IMR-90 (cell line): ENCODE measurements at regions not wholly inside any gene's neighbourhood (a gene's known extent, or its start where the extent isn't known, plus 50 kb on each side); places are given as distances from the start of the nearest gene placed in this dataset.

Experiments used
- ATAC-seq: fragments of 200-7000 bp; cut with Tn5 transposase; 2 replicates; pipeline ENCODE4 v1.9.1; 2020; ENCODE audit warnings: low read depth, mild to moderate bottlenecking, moderate library complexity
- BruUV-seq: library from RNA; stranded (reverse); fragments of 400-500 nt; replicated peaks from 2 replicates; lab custom pipeline; 2021; lab: Mats Ljungman, UMichigan
- CTCF ChIA-PET: fragments of 300-600 bp; formaldehyde crosslinking; extraction: SDS; loops from one replicate; lab custom pipeline; 2021; ENCODE audit warnings: antibody characterized with exemption; lab: Yijun Ruan, JAX
- POLR2A ChIA-PET: fragments of 300-600 bp; sonication (Branson Sonifier 250); formaldehyde crosslinking; loops from one replicate; lab custom pipeline; 2022; ENCODE audit warnings: antibody characterized with exemption; ENCODE audit not compliant: unreplicated experiment; lab: Charles Lee
- DNase-seq: peaks from one replicate; pipeline ENCODE4 v3.0.0; 2013
- H2AFZ ChIP-seq: replicated peaks from 2 replicates; pipeline ENCODE3; 2013; ENCODE audit warnings: low read length, mild to moderate bottlenecking; ENCODE audit not compliant: poor library complexity
- H2AK5ac ChIP-seq: 2 replicates; pipeline ENCODE4 v1.6.1; 2013; ENCODE audit warnings: low read depth, low read length, inconsistent platforms
- H2AK9ac ChIP-seq: replicated peaks from 2 replicates; pipeline ENCODE3; 2013; ENCODE audit warnings: mild to moderate bottlenecking, low read depth, low read length, moderate library complexity; ENCODE audit not compliant: poor library complexity
- H2BK120ac ChIP-seq: 2 replicates; pipeline ENCODE4 v1.6.1; 2013; ENCODE audit warnings: low read depth, low read length, inconsistent platforms
- H2BK15ac ChIP-seq: 3 replicates; pipeline ENCODE4 v1.6.1; 2013; ENCODE audit warnings: low read depth, low read length, inconsistent platforms
- H2BK20ac ChIP-seq: 2 replicates; pipeline ENCODE4 v1.6.1; 2013; ENCODE audit warnings: low read depth, mild to moderate bottlenecking, inconsistent platforms, low read length, moderate library complexity
- H2BK5ac ChIP-seq: 2 replicates; pipeline ENCODE4 v1.6.1; 2013; ENCODE audit warnings: mild to moderate bottlenecking, low read depth, low read length, inconsistent platforms; ENCODE audit not compliant: poor library complexity, severe bottlenecking
- H3K14ac ChIP-seq: replicated peaks from 2 replicates; pipeline ENCODE4 v1.6.1; 2013; ENCODE audit warnings: low read depth, low read length, inconsistent platforms
- H3K18ac ChIP-seq: 2 replicates; pipeline ENCODE4 v1.6.1; 2013; ENCODE audit warnings: low read depth, low read length, control low read depth
- H3K23ac ChIP-seq: 2 replicates; pipeline ENCODE4 v1.6.1; 2013; ENCODE audit warnings: low read depth, low read length, inconsistent platforms
- H3K27ac ChIP-seq: 2 replicates; pipeline ENCODE4 v1.5.1; 2013; ENCODE audit warnings: mild to moderate bottlenecking, control low read depth, low read length; ENCODE audit not compliant: insufficient read depth
- H3K27me3 ChIP-seq: 2 replicates; pipeline ENCODE4 v1.6.1; 2013; ENCODE audit warnings: low read length; ENCODE audit not compliant: control insufficient read depth, insufficient read depth
- H3K36me3 ChIP-seq: 2 replicates; pipeline ENCODE4 v1.6.1; 2013; ENCODE audit warnings: low read length, mixed read lengths; ENCODE audit not compliant: control insufficient read depth, insufficient read depth
- H3K4ac ChIP-seq: 2 replicates; pipeline ENCODE4 v1.6.1; 2013; ENCODE audit warnings: low read depth, low read length, inconsistent platforms
- H3K4me1 ChIP-seq: 2 replicates; pipeline ENCODE4 v1.6.1; 2013; ENCODE audit warnings: low read length, mixed read lengths; ENCODE audit not compliant: control insufficient read depth, insufficient read depth
- H3K4me2 ChIP-seq: 2 replicates; pipeline ENCODE4 v1.6.1; 2013; ENCODE audit warnings: low read depth, mild to moderate bottlenecking, control low read depth, low read length, moderate library complexity
- H3K4me3 ChIP-seq: 2 replicates; pipeline ENCODE4 v1.5.1; 2013; ENCODE audit warnings: low read depth, mild to moderate bottlenecking, control low read depth, low read length, moderate library complexity; ENCODE audit not compliant: insufficient read depth
- H3K56ac ChIP-seq: 2 replicates; pipeline ENCODE4 v1.6.1; 2013; ENCODE audit warnings: low read length, inconsistent platforms; ENCODE audit not compliant: insufficient read depth; ENCODE audit errors: extremely low read depth
- H3K79me1 ChIP-seq, 2 experiments: 2 replicates each; pipeline ENCODE4 v1.6.1; 2013; ENCODE audit warnings: low read length in 2 of 2, inconsistent platforms in 1 of 2, low read depth in 1 of 2
- H3K9ac ChIP-seq: 2 replicates; pipeline ENCODE4 v1.6.1; 2013; ENCODE audit warnings: low read depth, low read length, control low read depth
- H3K9me1 ChIP-seq: 2 replicates; pipeline ENCODE4 v1.6.1; 2013; ENCODE audit warnings: low read length, inconsistent platforms; ENCODE audit not compliant: insufficient read depth
- H3K9me3 ChIP-seq: 2 replicates; pipeline ENCODE4 v1.6.1; 2013; ENCODE audit warnings: low read length; ENCODE audit not compliant: control insufficient read depth, insufficient read depth
- H4K20me1 ChIP-seq: 2 replicates; pipeline ENCODE4 v1.6.1; 2013; ENCODE audit warnings: low read length, inconsistent platforms; ENCODE audit not compliant: insufficient read depth
- H4K5ac ChIP-seq: 2 replicates; pipeline ENCODE4 v1.6.1; 2013; ENCODE audit warnings: mild to moderate bottlenecking, low read depth, low read length, control low read depth
- H4K8ac ChIP-seq, 2 experiments: 2 replicates each; pipeline ENCODE4 v1.6.1; 2013; ENCODE audit warnings: low read depth in 2 of 2, low read length in 2 of 2, control low read depth in 1 of 2, inconsistent platforms in 1 of 2
- H4K91ac ChIP-seq: 2 replicates; pipeline ENCODE4 v1.6.1; 2013; ENCODE audit warnings: low read depth, low read length, inconsistent platforms; ENCODE audit not compliant: insufficient read depth
- BHLHE40 ChIP-seq: fragments of 150-350 bp; IDR thresholded peaks from 2 replicates; pipeline ENCODE4 v1.6.1; 2016; ENCODE audit warnings: mild to moderate bottlenecking, low read depth, low read length
- CEBPB ChIP-seq: IDR thresholded peaks from 2 replicates; pipeline ENCODE4 v1.6.1; 2012; ENCODE audit warnings: low read depth, low read length, improper control_type of control experiment
- CHD1 ChIP-seq: IDR thresholded peaks from 2 replicates; pipeline ENCODE4 v1.6.1; 2012; ENCODE audit warnings: low read depth, low read length, improper control_type of control experiment
- FOS ChIP-seq: fragments of 150-350 bp; IDR thresholded peaks from 2 replicates; pipeline ENCODE4 v1.6.1; 2016; ENCODE audit warnings: low read depth, low read length
- MAFK ChIP-seq: IDR thresholded peaks from 2 replicates; pipeline ENCODE4 v1.6.1; 2012; ENCODE audit warnings: low read depth, low read length, improper control_type of control experiment
- MAZ ChIP-seq: IDR thresholded peaks from 2 replicates; pipeline ENCODE4 v1.6.1; 2012; ENCODE audit warnings: low read depth, mild to moderate bottlenecking, low read length, improper control_type of control experiment, moderate library complexity, borderline replicate concordance
- MXI1 ChIP-seq: IDR thresholded peaks from 2 replicates; pipeline ENCODE4 v1.6.1; 2012; ENCODE audit warnings: low read depth, mild to moderate bottlenecking, low read length, moderate library complexity, borderline replicate concordance
- NFE2L2 ChIP-seq: fragments of 150-350 bp; IDR thresholded peaks from 2 replicates; pipeline ENCODE4 v1.6.1; 2016; ENCODE audit warnings: low read depth, mild to moderate bottlenecking, low read length
- POLR2A ChIP-seq: IDR thresholded peaks from 2 replicates; pipeline ENCODE4 v1.6.1; 2012; ENCODE audit warnings: mild to moderate bottlenecking, low read depth, low read length
- RAD21 ChIP-seq: IDR thresholded peaks from 2 replicates; pipeline ENCODE4 v1.6.1; 2012; ENCODE audit warnings: low read length, improper control_type of control experiment
- RCOR1 ChIP-seq: IDR thresholded peaks from 2 replicates; pipeline ENCODE4 v1.6.1; 2012; ENCODE audit warnings: mild to moderate bottlenecking, low read length, improper control_type of control experiment; ENCODE audit not compliant: insufficient replicate concordance
- RFX5 ChIP-seq: IDR thresholded peaks from 2 replicates; pipeline ENCODE4 v1.8.0; 2012; ENCODE audit warnings: low read depth, mild to moderate bottlenecking, low read length, moderate library complexity
- SMC3 ChIP-seq: fragments of 150-350 bp; IDR thresholded peaks from 2 replicates; pipeline ENCODE4 v1.6.1; 2016; ENCODE audit warnings: low read depth, mild to moderate bottlenecking, antibody characterized with exemption, low read length, moderate library complexity
- WGBS, 2 experiments: methylation state at CpG; one replicate each; pipeline versions ENCODE4 v1.1.5 to v1.1.7; 2013; ENCODE audit warnings: missing lambda C conversion rate in 2 of 2; ENCODE audit not compliant: insufficient read length in 1 of 2; ENCODE audit errors: extremely low coverage in 2 of 2; 5-methylcytosine and 5-hydroxymethylcytosine counted together
- dilution Hi-C: fragments of 300-500 bp; cut with HindIII; formaldehyde crosslinking; loops from one replicate; pipeline ENCODE4 v1.14.3; 2018; ENCODE audit warnings: low sequenced_read_pairs; ENCODE audit not compliant: unreplicated experiment
- in situ Hi-C: fragments of 300-500 bp; cut with MboI; formaldehyde crosslinking; loops from 3 replicates; pipeline ENCODE4 v1.14.3; 2019; ENCODE audit warnings: low sequenced_read_pairs, inconsistent platforms, mixed read lengths
- intact Hi-C: fragments of 100-400 bp; cut with micrococcal nuclease; formaldehyde crosslinking; loops from 2 replicates; pipeline ENCODE4 v1.10.0; 2022
- TF ChIP-seq, protein P1 (sequence below): fragments of 150-350 bp; IDR thresholded peaks from 2 replicates; pipeline ENCODE4 v1.6.1; 2017; ENCODE audit warnings: mild to moderate bottlenecking, antibody characterized with exemption, low read length, low read depth
- TF ChIP-seq, protein P2 (sequence below): fragments of 150-350 bp; IDR thresholded peaks from 2 replicates; pipeline ENCODE4 v1.6.1; 2016; ENCODE audit warnings: low read depth, mild to moderate bottlenecking, low read length, moderate library complexity, borderline replicate concordance
- TF ChIP-seq, protein P3 (sequence below): conservative IDR thresholded peaks from 2 replicates; pipeline ENCODE4 v1.5.1; 2012; ENCODE audit warnings: mild to moderate bottlenecking, low read depth, low read length, improper control_type of control experiment

DNA sequence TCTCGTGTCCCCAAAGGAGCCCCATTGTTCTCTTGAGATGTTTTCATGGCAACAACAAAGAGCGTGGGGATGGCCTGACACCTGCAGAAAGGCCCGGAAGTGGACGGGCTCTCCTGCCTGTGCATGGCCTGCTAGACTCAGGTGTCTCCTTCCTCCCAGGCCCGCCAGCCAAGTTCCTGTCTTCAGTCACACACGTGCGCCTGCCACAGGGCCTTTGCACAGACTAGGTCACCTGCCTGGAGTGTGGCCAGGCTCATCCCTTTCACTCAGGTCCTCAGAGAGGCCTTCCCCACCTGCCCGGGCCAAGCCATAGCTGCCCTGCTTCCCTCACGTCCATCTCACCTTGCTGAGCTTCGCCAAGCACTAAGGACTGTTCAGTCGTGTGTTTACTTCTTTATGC lies 300.9 kb downstream of the FOXL1 start:
- Histone ChIP-seq H3K27ac (no peak overlapping the region), H3K9ac (no peak overlapping the region), H2BK5ac (no peak overlapping the region), H2AK9ac (no peak overlapping the region), H3K18ac (no peak overlapping the region), H3K9me1 (no peaks in the 10 kb centered on the region), H3K4me2 (no peak overlapping the region), H3K56ac (no peak overlapping the region), H3K4ac (no peak overlapping the region), H4K5ac (no peak overlapping the region), H3K79me1 (no peaks in the 10 kb centered on the region), H2BK120ac (no peak overlapping the region), H4K91ac (no peak overlapping the region), H3K23ac (no peak overlapping the region), H3K14ac (no peak overlapping the region), H2AFZ (no peak overlapping the region), H4K20me1 (no peaks in the 10 kb centered on the region), H3K4me3 (no peak overlapping the region), H4K8ac (no peak overlapping the region), H2AK5ac (no peak overlapping the region; the same call in 1 of the 2 replicates), H3K4me1 (peaks cover 4% of the 10 kb centered on the region), H3K36me3 (no peaks in the 10 kb centered on the region), H2BK15ac (no peak overlapping the region), H3K9me3 (0 out of 2 replicates have a peak, but pooled peaks cover 2% of the 10 kb centered on the region), H3K27me3 (peaks cover 11% of the 10 kb centered on the region), H2BK20ac (no peak overlapping the region)
- ChIA-PET POLR2A (no interaction called here), CTCF (no interaction called here)
- in situ Hi-C loops, result no loop called here
- ATAC-seq (no peak), DNase-seq (no peak)
- intact Hi-C loops, result no loop called here
- 100% methylated on average over 5 of the region's 11 CpGs; no CpG with 5 or more reads in 1 of the 2 experiments for WGBS, 2 experiments
- dilution Hi-C loops, result no loop called here
- no TSS peak for BruUV-seq
- TF ChIP-seq, protein P1, sequence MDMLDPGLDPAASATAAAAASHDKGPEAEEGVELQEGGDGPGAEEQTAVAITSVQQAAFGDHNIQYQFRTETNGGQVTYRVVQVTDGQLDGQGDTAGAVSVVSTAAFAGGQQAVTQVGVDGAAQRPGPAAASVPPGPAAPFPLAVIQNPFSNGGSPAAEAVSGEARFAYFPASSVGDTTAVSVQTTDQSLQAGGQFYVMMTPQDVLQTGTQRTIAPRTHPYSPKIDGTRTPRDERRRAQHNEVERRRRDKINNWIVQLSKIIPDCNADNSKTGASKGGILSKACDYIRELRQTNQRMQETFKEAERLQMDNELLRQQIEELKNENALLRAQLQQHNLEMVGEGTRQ, result no peak
- TF ChIP-seq, protein P2, sequence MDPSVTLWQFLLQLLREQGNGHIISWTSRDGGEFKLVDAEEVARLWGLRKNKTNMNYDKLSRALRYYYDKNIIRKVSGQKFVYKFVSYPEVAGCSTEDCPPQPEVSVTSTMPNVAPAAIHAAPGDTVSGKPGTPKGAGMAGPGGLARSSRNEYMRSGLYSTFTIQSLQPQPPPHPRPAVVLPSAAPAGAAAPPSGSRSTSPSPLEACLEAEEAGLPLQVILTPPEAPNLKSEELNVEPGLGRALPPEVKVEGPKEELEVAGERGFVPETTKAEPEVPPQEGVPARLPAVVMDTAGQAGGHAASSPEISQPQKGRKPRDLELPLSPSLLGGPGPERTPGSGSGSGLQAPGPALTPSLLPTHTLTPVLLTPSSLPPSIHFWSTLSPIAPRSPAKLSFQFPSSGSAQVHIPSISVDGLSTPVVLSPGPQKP, result no peak
- TF ChIP-seq RAD21, result no peak
- TF ChIP-seq MXI1, result no peak
- TF ChIP-seq CHD1, result no peak
- no peak for TF ChIP-seq RFX5
- TF ChIP-seq RCOR1, result no peak
- TF ChIP-seq MAZ, result no peak
- TF ChIP-seq, protein P3, sequence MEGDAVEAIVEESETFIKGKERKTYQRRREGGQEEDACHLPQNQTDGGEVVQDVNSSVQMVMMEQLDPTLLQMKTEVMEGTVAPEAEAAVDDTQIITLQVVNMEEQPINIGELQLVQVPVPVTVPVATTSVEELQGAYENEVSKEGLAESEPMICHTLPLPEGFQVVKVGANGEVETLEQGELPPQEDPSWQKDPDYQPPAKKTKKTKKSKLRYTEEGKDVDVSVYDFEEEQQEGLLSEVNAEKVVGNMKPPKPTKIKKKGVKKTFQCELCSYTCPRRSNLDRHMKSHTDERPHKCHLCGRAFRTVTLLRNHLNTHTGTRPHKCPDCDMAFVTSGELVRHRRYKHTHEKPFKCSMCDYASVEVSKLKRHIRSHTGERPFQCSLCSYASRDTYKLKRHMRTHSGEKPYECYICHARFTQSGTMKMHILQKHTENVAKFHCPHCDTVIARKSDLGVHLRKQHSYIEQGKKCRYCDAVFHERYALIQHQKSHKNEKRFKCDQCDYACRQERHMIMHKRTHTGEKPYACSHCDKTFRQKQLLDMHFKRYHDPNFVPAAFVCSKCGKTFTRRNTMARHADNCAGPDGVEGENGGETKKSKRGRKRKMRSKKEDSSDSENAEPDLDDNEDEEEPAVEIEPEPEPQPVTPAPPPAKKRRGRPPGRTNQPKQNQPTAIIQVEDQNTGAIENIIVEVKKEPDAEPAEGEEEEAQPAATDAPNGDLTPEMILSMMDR, result no peak
- no peak for TF ChIP-seq CEBPB
- TF ChIP-seq FOS, result no peak
- TF ChIP-seq MAFK, result no peak
- TF ChIP-seq POLR2A, result no peak
- TF ChIP-seq SMC3, result no peak
- TF ChIP-seq BHLHE40, result no peak
- no peak for TF ChIP-seq NFE2L2
